ENCODE measurements at regions not wholly inside any gene's neighbourhood (a gene's known extent, or its start where the extent isn't known, plus 50 kb on each side); places are given as distances from the start of the nearest gene placed in this dataset.
"Not testable (repeated sequence)": the region's sequence is repeated elsewhere in the genome, so short reads cannot be mapped to it uniquely, and the experiment has no call there.

DNA sequence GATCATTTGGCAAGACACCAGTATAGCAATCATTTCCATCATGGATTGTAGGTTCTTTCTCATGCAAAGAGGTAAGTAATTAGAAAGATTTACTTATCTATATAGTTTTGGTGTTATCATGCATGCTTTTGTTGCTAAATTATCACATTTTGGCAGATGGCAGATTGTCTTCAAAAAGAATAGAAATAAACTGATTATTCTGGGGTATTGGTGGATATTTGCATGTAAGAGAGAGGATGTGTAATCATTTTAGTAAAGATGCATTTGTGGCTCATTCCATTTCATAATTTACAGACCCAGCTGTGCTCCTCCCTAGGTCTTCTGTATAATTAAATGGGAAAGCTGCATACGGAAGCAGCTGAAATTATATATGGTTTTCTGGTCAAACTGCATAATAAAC, 875.7 kb upstream of the ANO3 start:
- no peak for DNase-seq
- Histone ChIP-seq H3K27ac (no peak overlapping the region), H3K4me1 (no peaks in the 10 kb centered on the region), H3K9me3 (no peaks in the 10 kb centered on the region), H3K27me3 (no peaks in the 10 kb centered on the region), H3K4me3 (no peak overlapping the region), H3K36me3 (no peaks in the 10 kb centered on the region)
- intact Hi-C loops (cut with DNase I; ENCODE audit: low total_unique reads): no loop called here
- TF ChIP-seq POLR2A (IDR thresholded peaks at IDR 0.05): no peak
- TF ChIP-seq, protein P1, sequence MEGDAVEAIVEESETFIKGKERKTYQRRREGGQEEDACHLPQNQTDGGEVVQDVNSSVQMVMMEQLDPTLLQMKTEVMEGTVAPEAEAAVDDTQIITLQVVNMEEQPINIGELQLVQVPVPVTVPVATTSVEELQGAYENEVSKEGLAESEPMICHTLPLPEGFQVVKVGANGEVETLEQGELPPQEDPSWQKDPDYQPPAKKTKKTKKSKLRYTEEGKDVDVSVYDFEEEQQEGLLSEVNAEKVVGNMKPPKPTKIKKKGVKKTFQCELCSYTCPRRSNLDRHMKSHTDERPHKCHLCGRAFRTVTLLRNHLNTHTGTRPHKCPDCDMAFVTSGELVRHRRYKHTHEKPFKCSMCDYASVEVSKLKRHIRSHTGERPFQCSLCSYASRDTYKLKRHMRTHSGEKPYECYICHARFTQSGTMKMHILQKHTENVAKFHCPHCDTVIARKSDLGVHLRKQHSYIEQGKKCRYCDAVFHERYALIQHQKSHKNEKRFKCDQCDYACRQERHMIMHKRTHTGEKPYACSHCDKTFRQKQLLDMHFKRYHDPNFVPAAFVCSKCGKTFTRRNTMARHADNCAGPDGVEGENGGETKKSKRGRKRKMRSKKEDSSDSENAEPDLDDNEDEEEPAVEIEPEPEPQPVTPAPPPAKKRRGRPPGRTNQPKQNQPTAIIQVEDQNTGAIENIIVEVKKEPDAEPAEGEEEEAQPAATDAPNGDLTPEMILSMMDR (IDR thresholded peaks at IDR 0.05): no peak

GRCh38 chr11:25483915-25484635, 847.9 kb upstream of the ANO3 start:
- Histone ChIP-seq H3K4me1 (no peaks in the 10 kb centered on the region), H3K36me3 (no peaks in the 10 kb centered on the region), H3K27ac (no peak overlapping the region), H3K27me3 (no peaks in the 10 kb centered on the region), H3K4me3 (no peak overlapping the region), H3K9me3 (no peaks in the 10 kb centered on the region)
- DNase-seq: no peak
- no peak for TF ChIP-seq POLR2A (IDR thresholded peaks at IDR 0.05)
- TF ChIP-seq, protein P1 (IDR thresholded peaks at IDR 0.05): no peak
- intact Hi-C loops (cut with DNase I; ENCODE audit: low total_unique reads): no loop called here

- Histone ChIP-seq H3K4me3 (no peak overlapping the region), H3K27ac (no peak overlapping the region), H3K36me3 (no peaks in the 10 kb centered on the region), H3K9me3 (no peaks in the 10 kb centered on the region), H3K4me1 (no peaks in the 10 kb centered on the region), H3K27me3 (no peaks in the 10 kb centered on the region)
- DNase-seq: no peak
- TF ChIP-seq, protein P1 (IDR thresholded peaks at IDR 0.05): no peak
- TF ChIP-seq POLR2A (IDR thresholded peaks at IDR 0.05): no peak
- intact Hi-C loops (cut with DNase I; ENCODE audit: low total_unique reads): no loop called here
Observed at GRCh38 chr11:25485315-25485714, 846.6 kb upstream of the ANO3 start.

- H3K9me3 ChIP-seq; DNase-seq; H3K27ac ChIP-seq; H3K36me3 ChIP-seq; H3K4me1 ChIP-seq; intact Hi-C loops (cut with DNase I; ENCODE audit: low total_unique reads); H3K27me3 ChIP-seq; H3K4me3 ChIP-seq: not testable (repeated sequence)
Observed at GRCh38 chr11:25486338-25486737, 845.6 kb upstream of the ANO3 start.

DNA sequence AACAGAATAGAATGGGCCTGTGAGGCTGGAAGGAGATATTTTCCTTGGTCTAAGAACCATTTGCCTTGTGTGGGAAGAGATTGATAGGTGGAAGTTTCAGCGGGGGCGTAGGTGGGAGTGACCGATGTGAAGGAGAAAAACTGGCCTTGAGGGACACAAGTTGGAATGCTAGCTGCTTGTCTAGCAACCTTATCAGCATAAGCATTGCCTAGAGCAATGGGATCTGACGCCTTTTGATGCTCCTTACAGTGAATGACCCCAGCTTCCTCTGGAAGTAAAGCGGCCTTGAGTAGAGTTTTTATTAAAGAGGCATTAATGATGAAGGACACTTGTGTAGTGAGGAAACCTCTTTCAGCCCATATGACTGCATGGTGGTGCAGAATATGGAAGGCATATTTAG, 843.8 kb upstream of the ANO3 start:
- H3K4me1 ChIP-seq; H3K9me3 ChIP-seq; H3K27ac ChIP-seq; H3K27me3 ChIP-seq; H3K36me3 ChIP-seq; intact Hi-C loops (cut with DNase I; ENCODE audit: low total_unique reads); H3K4me3 ChIP-seq; DNase-seq: not testable (repeated sequence)

GRCh38 chr11:25501426-25501825, 830.5 kb upstream of the ANO3 start:
- H3K4me1 ChIP-seq; DNase-seq; intact Hi-C loops (cut with DNase I; ENCODE audit: low total_unique reads): not testable (repeated sequence)

DNA sequence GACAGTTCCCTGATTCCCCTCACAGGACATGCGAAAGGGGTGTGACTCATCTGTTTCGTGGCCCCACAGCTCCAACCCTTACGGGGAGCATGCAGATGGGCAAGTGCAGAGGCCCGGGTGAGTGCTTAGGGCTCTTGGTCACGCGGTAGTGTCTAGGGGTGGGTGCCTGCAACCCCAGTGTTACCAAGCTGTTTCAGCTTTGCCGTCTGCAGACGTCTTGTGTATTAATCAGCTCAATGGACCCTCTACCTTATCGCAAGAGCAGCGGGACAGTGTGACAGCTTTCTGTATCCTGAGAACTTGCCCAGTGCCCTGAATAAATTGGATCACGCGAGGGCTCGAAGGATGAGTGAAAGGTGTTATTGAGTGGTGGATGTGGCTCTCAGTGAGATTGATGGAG, 816.4 kb upstream of the ANO3 start:
- TF ChIP-seq, protein P1 (IDR thresholded peaks at IDR 0.05): no peak
- no peak for TF ChIP-seq POLR2A (IDR thresholded peaks at IDR 0.05)
- intact Hi-C loops (cut with DNase I; ENCODE audit: low total_unique reads): no loop called here

More at GRCh38 chr11:25501426-25501825, 830.5 kb upstream of the ANO3 start:
- not testable (repeated sequence) for H3K36me3 ChIP-seq, H3K9me3 ChIP-seq, H3K4me3 ChIP-seq, H3K27ac ChIP-seq, H3K27me3 ChIP-seq

More for the DNA sequence above, 816.4 kb upstream of the ANO3 start:
- Histone ChIP-seq H3K36me3 (no peaks in the 10 kb centered on the region), H3K9me3 (no peaks in the 10 kb centered on the region), H3K4me3 (no peak overlapping the region), H3K27ac (no peak overlapping the region), H3K27me3 (no peaks in the 10 kb centered on the region), H3K4me1 (no peaks in the 10 kb centered on the region)
- DNase-seq: no peak
